WTC11 (cell line): ENCODE measurements at regions not wholly inside any gene's neighbourhood (a gene's known extent, or its start where the extent isn't known, plus 50 kb on each side); places are given as distances from the start of the nearest gene placed in this dataset.

ENCODE experiments used
- ESRRA ChIP-seq: sonication (generic); formaldehyde crosslinking; IDR thresholded peaks from 2 replicates; pipeline ENCODE4 v1.8.1; 2022; ENCODE audit warnings: mild to moderate bottlenecking, missing genetic modification reagents, borderline replicate concordance
- FOXK1 ChIP-seq: sonication (generic); formaldehyde crosslinking; IDR thresholded peaks from 2 replicates; pipeline ENCODE4 v1.8.0; 2022; ENCODE audit warnings: mild to moderate bottlenecking, moderate library complexity, missing genetic modification reagents
- TF ChIP-seq, protein P1 (sequence below): fragments of 250-450 bp; sonication (Bioruptor Pico); IDR thresholded peaks from 2 replicates; pipeline ENCODE4 v2.1.2; 2022; ENCODE audit warnings: mild to moderate bottlenecking, moderate library complexity

DNA sequence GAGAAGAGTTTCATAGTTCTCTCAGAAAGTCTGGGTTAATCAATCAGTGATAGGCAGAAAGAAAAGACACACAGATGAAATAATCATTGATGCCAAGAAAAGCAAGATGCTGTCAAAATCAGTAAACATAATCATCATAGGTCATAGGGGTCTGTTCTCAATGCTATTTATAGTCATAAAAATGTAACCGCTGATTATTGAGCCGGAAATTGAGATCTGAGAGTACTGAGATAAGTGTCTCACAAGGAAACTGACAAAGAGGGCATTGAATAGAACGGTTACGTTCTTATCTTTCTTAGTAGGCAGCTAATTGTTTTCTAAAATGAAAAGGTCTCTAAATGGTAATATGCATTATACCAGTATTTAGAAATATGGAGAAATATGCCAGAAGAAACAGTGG lies 1686.1 kb upstream of the AGA start:
- no peak for TF ChIP-seq ESRRA (CRISPR knock-in tag)
- TF ChIP-seq FOXK1 (CRISPR knock-in tag): no peak
- TF ChIP-seq, protein P1, sequence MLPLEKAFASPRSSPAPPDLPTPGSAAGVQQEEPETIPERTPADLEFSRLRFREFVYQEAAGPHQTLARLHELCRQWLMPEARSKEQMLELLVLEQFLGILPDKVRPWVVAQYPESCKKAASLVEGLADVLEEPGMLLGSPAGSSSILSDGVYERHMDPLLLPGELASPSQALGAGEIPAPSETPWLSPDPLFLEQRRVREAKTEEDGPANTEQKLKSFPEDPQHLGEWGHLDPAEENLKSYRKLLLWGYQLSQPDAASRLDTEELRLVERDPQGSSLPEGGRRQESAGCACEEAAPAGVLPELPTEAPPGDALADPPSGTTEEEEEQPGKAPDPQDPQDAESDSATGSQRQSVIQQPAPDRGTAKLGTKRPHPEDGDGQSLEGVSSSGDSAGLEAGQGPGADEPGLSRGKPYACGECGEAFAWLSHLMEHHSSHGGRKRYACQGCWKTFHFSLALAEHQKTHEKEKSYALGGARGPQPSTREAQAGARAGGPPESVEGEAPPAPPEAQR (CRISPR knock-in tag): no peak
